IMR-90 (cell line): ENCODE measurements at regions not wholly inside any gene's neighbourhood (a gene's known extent, or its start where the extent isn't known, plus 50 kb on each side); places are given as distances from the start of the nearest gene placed in this dataset.

Experiments
- ATAC-seq: fragments of 200-7000 bp; cut with Tn5 transposase; 2 replicates; pipeline ENCODE4 v1.9.1; 2020; ENCODE audit warnings: low read depth, mild to moderate bottlenecking, moderate library complexity
- BruUV-seq: library from RNA; stranded (reverse); fragments of 400-500 nt; replicated peaks from 2 replicates; lab custom pipeline; 2021; lab: Mats Ljungman, UMichigan
- CTCF ChIA-PET: fragments of 300-600 bp; formaldehyde crosslinking; extraction: SDS; loops from one replicate; lab custom pipeline; 2021; ENCODE audit warnings: antibody characterized with exemption; lab: Yijun Ruan, JAX
- POLR2A ChIA-PET: fragments of 300-600 bp; sonication (Branson Sonifier 250); formaldehyde crosslinking; loops from one replicate; lab custom pipeline; 2022; ENCODE audit warnings: antibody characterized with exemption; ENCODE audit not compliant: unreplicated experiment; lab: Charles Lee
- DNase-seq: peaks from one replicate; pipeline ENCODE4 v3.0.0; 2013
- H2AFZ ChIP-seq: replicated peaks from 2 replicates; pipeline ENCODE3; 2013; ENCODE audit warnings: low read length, mild to moderate bottlenecking; ENCODE audit not compliant: poor library complexity
- H2AK5ac ChIP-seq: 2 replicates; pipeline ENCODE4 v1.6.1; 2013; ENCODE audit warnings: low read depth, low read length, inconsistent platforms
- H2AK9ac ChIP-seq: replicated peaks from 2 replicates; pipeline ENCODE3; 2013; ENCODE audit warnings: mild to moderate bottlenecking, low read depth, low read length, moderate library complexity; ENCODE audit not compliant: poor library complexity
- H2BK120ac ChIP-seq: 2 replicates; pipeline ENCODE4 v1.6.1; 2013; ENCODE audit warnings: low read depth, low read length, inconsistent platforms
- H2BK15ac ChIP-seq: 3 replicates; pipeline ENCODE4 v1.6.1; 2013; ENCODE audit warnings: low read depth, low read length, inconsistent platforms
- H2BK20ac ChIP-seq: 2 replicates; pipeline ENCODE4 v1.6.1; 2013; ENCODE audit warnings: low read depth, mild to moderate bottlenecking, inconsistent platforms, low read length, moderate library complexity
- H2BK5ac ChIP-seq: 2 replicates; pipeline ENCODE4 v1.6.1; 2013; ENCODE audit warnings: mild to moderate bottlenecking, low read depth, low read length, inconsistent platforms; ENCODE audit not compliant: poor library complexity, severe bottlenecking
- H3K14ac ChIP-seq: replicated peaks from 2 replicates; pipeline ENCODE4 v1.6.1; 2013; ENCODE audit warnings: low read depth, low read length, inconsistent platforms
- H3K18ac ChIP-seq: 2 replicates; pipeline ENCODE4 v1.6.1; 2013; ENCODE audit warnings: low read depth, low read length, control low read depth
- H3K23ac ChIP-seq: 2 replicates; pipeline ENCODE4 v1.6.1; 2013; ENCODE audit warnings: low read depth, low read length, inconsistent platforms
- H3K27ac ChIP-seq: 2 replicates; pipeline ENCODE4 v1.5.1; 2013; ENCODE audit warnings: mild to moderate bottlenecking, control low read depth, low read length; ENCODE audit not compliant: insufficient read depth
- H3K27me3 ChIP-seq: 2 replicates; pipeline ENCODE4 v1.6.1; 2013; ENCODE audit warnings: low read length; ENCODE audit not compliant: control insufficient read depth, insufficient read depth
- H3K36me3 ChIP-seq: 2 replicates; pipeline ENCODE4 v1.6.1; 2013; ENCODE audit warnings: low read length, mixed read lengths; ENCODE audit not compliant: control insufficient read depth, insufficient read depth
- H3K4ac ChIP-seq: 2 replicates; pipeline ENCODE4 v1.6.1; 2013; ENCODE audit warnings: low read depth, low read length, inconsistent platforms
- H3K4me1 ChIP-seq: 2 replicates; pipeline ENCODE4 v1.6.1; 2013; ENCODE audit warnings: low read length, mixed read lengths; ENCODE audit not compliant: control insufficient read depth, insufficient read depth
- H3K4me2 ChIP-seq: 2 replicates; pipeline ENCODE4 v1.6.1; 2013; ENCODE audit warnings: low read depth, mild to moderate bottlenecking, control low read depth, low read length, moderate library complexity
- H3K4me3 ChIP-seq: 2 replicates; pipeline ENCODE4 v1.5.1; 2013; ENCODE audit warnings: low read depth, mild to moderate bottlenecking, control low read depth, low read length, moderate library complexity; ENCODE audit not compliant: insufficient read depth
- H3K56ac ChIP-seq: 2 replicates; pipeline ENCODE4 v1.6.1; 2013; ENCODE audit warnings: low read length, inconsistent platforms; ENCODE audit not compliant: insufficient read depth; ENCODE audit errors: extremely low read depth
- H3K79me1 ChIP-seq, 2 experiments: 2 replicates each; pipeline ENCODE4 v1.6.1; 2013; ENCODE audit warnings: low read length in 2 of 2, inconsistent platforms in 1 of 2, low read depth in 1 of 2
- H3K9ac ChIP-seq: 2 replicates; pipeline ENCODE4 v1.6.1; 2013; ENCODE audit warnings: low read depth, low read length, control low read depth
- H3K9me1 ChIP-seq: 2 replicates; pipeline ENCODE4 v1.6.1; 2013; ENCODE audit warnings: low read length, inconsistent platforms; ENCODE audit not compliant: insufficient read depth
- H3K9me3 ChIP-seq: 2 replicates; pipeline ENCODE4 v1.6.1; 2013; ENCODE audit warnings: low read length; ENCODE audit not compliant: control insufficient read depth, insufficient read depth
- H4K20me1 ChIP-seq: 2 replicates; pipeline ENCODE4 v1.6.1; 2013; ENCODE audit warnings: low read length, inconsistent platforms; ENCODE audit not compliant: insufficient read depth
- H4K5ac ChIP-seq: 2 replicates; pipeline ENCODE4 v1.6.1; 2013; ENCODE audit warnings: mild to moderate bottlenecking, low read depth, low read length, control low read depth
- H4K8ac ChIP-seq, 2 experiments: 2 replicates each; pipeline ENCODE4 v1.6.1; 2013; ENCODE audit warnings: low read depth in 2 of 2, low read length in 2 of 2, control low read depth in 1 of 2, inconsistent platforms in 1 of 2
- H4K91ac ChIP-seq: 2 replicates; pipeline ENCODE4 v1.6.1; 2013; ENCODE audit warnings: low read depth, low read length, inconsistent platforms; ENCODE audit not compliant: insufficient read depth
- BHLHE40 ChIP-seq: fragments of 150-350 bp; IDR thresholded peaks from 2 replicates; pipeline ENCODE4 v1.6.1; 2016; ENCODE audit warnings: mild to moderate bottlenecking, low read depth, low read length
- CHD1 ChIP-seq: IDR thresholded peaks from 2 replicates; pipeline ENCODE4 v1.6.1; 2012; ENCODE audit warnings: low read depth, low read length, improper control_type of control experiment
- FOS ChIP-seq: fragments of 150-350 bp; IDR thresholded peaks from 2 replicates; pipeline ENCODE4 v1.6.1; 2016; ENCODE audit warnings: low read depth, low read length
- MAFK ChIP-seq: IDR thresholded peaks from 2 replicates; pipeline ENCODE4 v1.6.1; 2012; ENCODE audit warnings: low read depth, low read length, improper control_type of control experiment
- MAZ ChIP-seq: IDR thresholded peaks from 2 replicates; pipeline ENCODE4 v1.6.1; 2012; ENCODE audit warnings: low read depth, mild to moderate bottlenecking, low read length, improper control_type of control experiment, moderate library complexity, borderline replicate concordance
- POLR2A ChIP-seq: IDR thresholded peaks from 2 replicates; pipeline ENCODE4 v1.6.1; 2012; ENCODE audit warnings: mild to moderate bottlenecking, low read depth, low read length
- RAD21 ChIP-seq: IDR thresholded peaks from 2 replicates; pipeline ENCODE4 v1.6.1; 2012; ENCODE audit warnings: low read length, improper control_type of control experiment
- WGBS, 2 experiments: methylation state at CpG; one replicate each; pipeline versions ENCODE4 v1.1.5 to v1.1.7; 2013; ENCODE audit warnings: missing lambda C conversion rate in 2 of 2; ENCODE audit not compliant: insufficient read length in 1 of 2; ENCODE audit errors: extremely low coverage in 2 of 2; 5-methylcytosine and 5-hydroxymethylcytosine counted together
- dilution Hi-C: fragments of 300-500 bp; cut with HindIII; formaldehyde crosslinking; loops from one replicate; pipeline ENCODE4 v1.14.3; 2018; ENCODE audit warnings: low sequenced_read_pairs; ENCODE audit not compliant: unreplicated experiment
- in situ Hi-C: fragments of 300-500 bp; cut with MboI; formaldehyde crosslinking; loops from 3 replicates; pipeline ENCODE4 v1.14.3; 2019; ENCODE audit warnings: low sequenced_read_pairs, inconsistent platforms, mixed read lengths
- intact Hi-C: fragments of 100-400 bp; cut with micrococcal nuclease; formaldehyde crosslinking; loops from 2 replicates; pipeline ENCODE4 v1.10.0; 2022
- TF ChIP-seq, protein P1 (sequence below): fragments of 150-350 bp; IDR thresholded peaks from 2 replicates; pipeline ENCODE4 v1.6.1; 2016; ENCODE audit warnings: low read depth, mild to moderate bottlenecking, low read length, moderate library complexity, borderline replicate concordance

DNA sequence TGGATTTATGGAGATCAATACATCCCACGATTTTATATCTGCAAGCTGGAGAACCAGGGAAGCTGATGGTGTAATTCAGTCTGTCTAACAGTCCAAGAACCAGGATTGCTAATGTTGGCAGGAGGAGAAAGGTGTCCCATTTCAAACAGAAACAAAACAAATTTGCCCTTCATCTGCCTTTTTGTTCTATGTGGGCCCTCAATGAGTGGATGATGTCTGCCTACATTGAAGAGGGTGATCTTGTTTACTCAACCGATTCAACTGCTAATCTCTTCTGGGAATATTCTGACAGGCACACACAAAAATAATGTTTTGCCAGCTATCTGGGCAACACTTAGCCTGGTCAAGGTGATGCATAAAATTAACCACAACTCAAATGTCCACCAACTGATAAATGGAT lies 65.1 kb upstream of the IL33 start:
- H4K20me1 ChIP-seq = no peaks in the 10 kb centered on the region
- WGBS, 2 experiments = no CpG with 5 or more reads among the region's 2 CpGs
- H3K9ac ChIP-seq = no peak overlapping the region
- no peak overlapping the region for H2AFZ ChIP-seq
- dilution Hi-C loops (no loop called here), intact Hi-C loops (no loop called here), in situ Hi-C loops (no loop called here)
- ChIA-PET POLR2A (no interaction called here), CTCF (no interaction called here)
- no peak overlapping the region for H3K18ac ChIP-seq
- H3K9me1 ChIP-seq = no peaks in the 10 kb centered on the region
- H3K36me3 ChIP-seq = no peaks in the 10 kb centered on the region
- H3K27ac ChIP-seq = no peak overlapping the region
- no peak overlapping the region for H3K14ac ChIP-seq
- no peaks in the 10 kb centered on the region for H3K4me1 ChIP-seq
- H3K4me2 ChIP-seq = no peak overlapping the region
- no peak overlapping the region for H4K5ac ChIP-seq
- H3K56ac ChIP-seq = no peak overlapping the region
- no peak overlapping the region for H4K91ac ChIP-seq
- H2BK5ac ChIP-seq = no peak overlapping the region
- no peak overlapping the region for H3K4me3 ChIP-seq
- ATAC-seq (no peak), DNase-seq (no peak)
- BruUV-seq = no TSS peak
- H3K23ac ChIP-seq = no peak overlapping the region
- H2BK20ac ChIP-seq = no peak overlapping the region
- no peaks in the 10 kb centered on the region for H3K27me3 ChIP-seq
- no peak overlapping the region for H4K8ac ChIP-seq
- no peak overlapping the region for H2BK15ac ChIP-seq
- no peak overlapping the region for H3K4ac ChIP-seq
- no peaks in the 10 kb centered on the region for H3K79me1 ChIP-seq
- no peak overlapping the region for H2BK120ac ChIP-seq
- no peaks in the 10 kb centered on the region for H3K9me3 ChIP-seq
- no peak overlapping the region for H2AK5ac ChIP-seq
- H2AK9ac ChIP-seq = no peak overlapping the region
- TF ChIP-seq MAZ (no peak), FOS (no peak), POLR2A (no peak), BHLHE40 (no peak), CHD1 (no peak), MAFK (no peak), RAD21 (no peak)
- TF ChIP-seq, protein P1, sequence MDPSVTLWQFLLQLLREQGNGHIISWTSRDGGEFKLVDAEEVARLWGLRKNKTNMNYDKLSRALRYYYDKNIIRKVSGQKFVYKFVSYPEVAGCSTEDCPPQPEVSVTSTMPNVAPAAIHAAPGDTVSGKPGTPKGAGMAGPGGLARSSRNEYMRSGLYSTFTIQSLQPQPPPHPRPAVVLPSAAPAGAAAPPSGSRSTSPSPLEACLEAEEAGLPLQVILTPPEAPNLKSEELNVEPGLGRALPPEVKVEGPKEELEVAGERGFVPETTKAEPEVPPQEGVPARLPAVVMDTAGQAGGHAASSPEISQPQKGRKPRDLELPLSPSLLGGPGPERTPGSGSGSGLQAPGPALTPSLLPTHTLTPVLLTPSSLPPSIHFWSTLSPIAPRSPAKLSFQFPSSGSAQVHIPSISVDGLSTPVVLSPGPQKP = no peak
